ENCODE measurements at regions not wholly inside any gene's neighbourhood (a gene's known extent, or its start where the extent isn't known, plus 50 kb on each side); places are given as distances from the start of the nearest gene placed in this dataset.

GRCh38 chr7:22561895-22562593, 62.1 kb upstream of the STEAP1B start:
- DNase-seq: no peak

- DNase-seq: peak; percentile 33
Observed at GRCh38 chr7:22561321-22561811, 61.4 kb upstream of the STEAP1B start.

- peak; percentile 41 for DNase-seq
Observed at GRCh38 chr7:22559829-22560489, 60.0 kb upstream of the STEAP1B start.

GRCh38 chr7:22557167-22557566, 57.2 kb upstream of the STEAP1B start:
- DNase-seq: no peak

- DNase-seq: no peak
Observed at GRCh38 chr7:22555476-22555875, 55.5 kb upstream of the STEAP1B start.

- no peak for DNase-seq
Observed at GRCh38 chr7:22554184-22554583, 54.2 kb upstream of the STEAP1B start.

- DNase-seq: no peak
Observed at GRCh38 chr7:22551768-22552513, 52.0 kb upstream of the STEAP1B start.

GRCh38 chr7:22550514-22551030, 50.6 kb upstream of the STEAP1B start:
- no peak for DNase-seq

GRCh38 chr7:22549667-22550513, 49.9 kb upstream of the STEAP1B start:
- no peak for DNase-seq

Data from 8988T (cell line).